Gastroesophageal sphincter (tissue), 4 donors: ENCODE measurements at regions not wholly inside any gene's neighbourhood (a gene's known extent, or its start where the extent isn't known, plus 50 kb on each side); places are given as distances from the start of the nearest gene placed in this dataset.
"Not testable (repeated sequence)": the region's sequence is repeated elsewhere in the genome, so short reads cannot be mapped to it uniquely, and the experiment has no call there.

Experiments used
- ATAC-seq: fragments of 150-250 bp; one replicate; pipeline ENCODE4 v1.9.1; 2016; ENCODE audit warnings: mild to moderate bottlenecking, moderate library complexity
- H3K27ac ChIP-seq, 4 donors: fragments of 200-600 bp; sonication (generic) in 3 of 4; 1 replicate in 3 of 4; 2 replicates in 1 of 4; pipeline ENCODE4 v1.5.1; 2016 to 2019
- H3K27me3 ChIP-seq: fragments of 200-600 bp; sonication (generic); one replicate; pipeline ENCODE4 v1.5.1; 2019
- H3K36me3 ChIP-seq, 2 donors: fragments of 200-600 bp; sonication (generic); one replicate each; pipeline ENCODE4 v1.5.1; 2019; ENCODE audit warnings: control low read depth in 1 of 2
- H3K4me1 ChIP-seq, 3 donors: fragments of 200-600 bp; sonication (generic); 1 replicate in 2 of 3; 2 replicates in 1 of 3; pipeline ENCODE4 v1.5.1; 2016 to 2019; ENCODE audit warnings: control low read depth in 2 of 3
- H3K4me3 ChIP-seq, 2 donors: fragments of 200-600 bp; sonication (generic); one replicate each; pipeline ENCODE4 v1.5.1; 2019; ENCODE audit warnings: mild to moderate bottlenecking in 1 of 2, moderate library complexity in 1 of 2
- H3K9me3 ChIP-seq, 3 donors: fragments of 200-600 bp; sonication (generic); one replicate each; pipeline ENCODE4 v1.5.1; 2017 to 2019; ENCODE audit warnings: control low read depth in 2 of 3
- WGBS, 2 donors: methylation state at CpG; one replicate each; pipeline ENCODE4 v1.1.5; 2018; ENCODE audit warnings: low coverage in 1 of 2; 5-methylcytosine and 5-hydroxymethylcytosine counted together

DNA sequence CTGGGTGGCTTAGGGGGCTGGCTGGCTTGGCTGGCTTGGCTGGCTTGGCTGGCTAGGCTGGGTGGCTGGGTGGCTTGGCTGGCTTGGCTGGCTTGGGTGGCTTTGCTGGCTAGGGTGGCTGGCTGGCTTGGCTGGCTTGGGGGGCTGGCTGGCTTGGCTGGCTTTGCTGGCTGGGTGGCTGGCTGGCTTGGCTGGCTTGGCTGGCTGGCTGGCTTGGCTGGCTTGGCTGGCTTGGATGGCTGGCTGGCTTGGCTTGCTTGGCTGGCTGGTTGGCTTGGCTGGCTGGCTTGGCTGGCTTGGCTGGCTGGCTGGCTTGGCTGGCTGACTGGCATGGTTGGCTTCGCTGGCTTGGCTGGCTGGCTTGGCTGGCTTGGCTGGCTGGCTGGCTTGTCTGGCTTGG is 439.4 kb downstream of the GOLGA6L6 start:
- not testable (repeated sequence) for H3K27me3 ChIP-seq, H3K4me1 ChIP-seq, H3K4me3 ChIP-seq, H3K9me3 ChIP-seq, H3K27ac ChIP-seq, ATAC-seq, H3K36me3 ChIP-seq
- WGBS, 2 donors = no CpG with 5 or more reads among the region's 1 CpG

DNA sequence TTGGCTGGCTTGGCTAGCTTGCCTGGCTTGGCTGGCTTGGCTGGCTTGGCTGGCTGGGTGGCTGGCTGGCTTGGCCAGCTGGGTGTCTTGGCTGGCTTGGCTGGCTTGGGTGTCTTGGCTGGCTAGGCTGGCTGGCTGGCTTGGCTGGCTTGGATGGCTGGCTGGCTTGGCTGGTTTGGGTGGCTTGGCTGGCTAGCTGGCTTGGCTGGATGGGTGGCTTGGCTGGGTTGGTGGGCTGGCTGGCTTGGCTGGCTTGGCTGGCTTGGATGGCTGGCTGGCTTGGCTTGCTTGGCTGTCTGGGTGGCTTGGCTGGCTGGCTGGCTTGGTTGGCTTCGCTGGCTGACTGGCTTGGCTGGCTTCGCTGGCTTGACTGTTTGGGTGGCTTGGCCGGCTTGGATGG is 440.3 kb downstream of the GOLGA6L6 start:
- not testable (repeated sequence) for H3K27ac ChIP-seq, H3K9me3 ChIP-seq, H3K27me3 ChIP-seq, H3K36me3 ChIP-seq, ATAC-seq, H3K4me1 ChIP-seq, H3K4me3 ChIP-seq
- WGBS, 2 donors = no CpG with 5 or more reads among the region's 3 CpGs

DNA sequence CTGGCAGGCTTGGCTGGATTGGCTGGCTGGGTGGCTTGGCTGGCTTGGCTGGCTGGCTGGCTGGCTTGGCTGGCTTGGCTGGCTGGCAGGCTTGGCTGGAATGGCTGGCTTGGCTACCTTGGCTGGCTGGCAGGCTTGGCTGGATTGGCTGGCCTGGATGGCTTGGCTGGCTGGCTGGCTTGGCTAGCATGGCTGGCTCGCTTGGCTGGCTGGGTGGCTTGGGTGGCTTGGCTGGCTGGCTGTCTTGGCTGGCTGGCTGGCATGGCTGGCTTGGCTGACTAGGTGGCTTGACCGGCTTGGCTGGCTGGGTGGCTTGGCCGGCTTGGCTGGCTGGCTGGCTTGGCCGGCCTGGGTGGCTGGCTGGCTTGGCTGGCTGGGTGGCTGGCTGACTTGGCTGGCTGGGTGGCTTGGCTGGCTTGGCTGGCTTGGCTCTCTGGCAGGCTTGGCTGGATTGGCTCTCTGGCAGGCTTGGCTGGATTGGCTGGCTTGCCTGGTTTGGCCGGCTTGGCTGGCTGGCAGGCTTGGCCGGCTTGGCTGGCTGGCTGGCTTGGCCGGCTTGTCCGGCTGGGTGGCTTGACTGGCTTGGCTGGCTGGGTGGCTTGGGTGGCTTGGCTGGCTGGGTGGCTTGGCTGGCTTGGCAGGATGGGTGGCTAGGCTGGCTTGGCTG is 440.9 kb downstream of the GOLGA6L6 start:
- H3K36me3 ChIP-seq, H3K9me3 ChIP-seq, ATAC-seq, H3K4me3 ChIP-seq, H3K27ac ChIP-seq, H3K27me3 ChIP-seq, H3K4me1 ChIP-seq: not testable (repeated sequence)
- WGBS, 2 donors = no CpG with 5 or more reads among the region's 8 CpGs

DNA sequence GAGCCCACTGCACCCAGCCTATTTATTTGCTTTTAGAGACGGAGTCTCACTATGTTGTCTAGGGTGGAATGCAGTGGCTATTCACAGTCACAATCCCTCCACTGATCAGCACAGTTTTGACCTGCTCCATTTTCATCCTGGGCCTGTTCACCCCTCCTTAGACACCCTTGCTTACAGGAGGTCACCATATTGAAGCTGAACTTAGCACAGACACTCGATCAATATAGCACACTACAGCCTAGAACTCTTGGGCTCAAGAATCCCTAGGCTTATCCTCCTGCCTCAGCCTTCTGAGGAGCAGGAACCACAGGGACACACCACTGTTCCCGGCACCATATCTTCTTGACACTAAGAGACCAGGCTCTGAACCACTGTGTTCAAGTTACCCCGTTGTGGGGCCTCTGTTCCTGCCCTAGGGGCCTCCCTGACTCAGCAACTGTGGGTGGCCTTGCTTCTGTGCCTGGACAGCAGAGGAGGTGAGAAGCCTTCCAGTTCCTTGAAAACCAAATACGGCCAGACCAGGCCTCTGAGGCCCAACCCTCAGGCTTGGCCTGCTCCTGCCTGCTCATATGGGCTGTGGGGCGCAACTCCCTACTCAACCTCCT is 445.8 kb downstream of the GOLGA6L6 start:
- WGBS, 2 donors = no CpG with 5 or more reads among the region's 6 CpGs
- not testable (repeated sequence) for H3K4me1 ChIP-seq, ATAC-seq

DNA sequence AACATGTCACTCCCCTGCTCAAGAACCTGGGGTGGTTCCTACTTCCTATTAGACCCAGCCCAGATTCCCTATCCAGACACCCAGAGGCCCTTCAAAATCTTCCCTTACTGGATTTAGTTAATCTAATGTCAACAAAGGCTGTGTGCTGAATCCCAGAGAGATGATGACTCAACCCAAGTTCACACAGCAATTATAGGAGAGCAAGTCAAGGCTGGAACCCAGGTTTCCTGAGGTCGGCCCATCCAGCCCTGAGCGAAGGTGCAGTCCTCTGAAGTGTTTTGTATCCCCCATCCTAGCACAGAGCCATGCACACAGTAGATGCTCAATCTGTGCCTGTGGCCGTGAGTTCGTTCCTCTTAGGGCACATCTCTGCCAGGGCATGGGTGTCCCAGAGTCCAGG is 452.1 kb downstream of the GOLGA6L6 start:
- H3K27me3 ChIP-seq, H3K9me3 ChIP-seq, H3K27ac ChIP-seq, H3K4me3 ChIP-seq, H3K36me3 ChIP-seq, ATAC-seq, H3K4me1 ChIP-seq: not testable (repeated sequence)
- WGBS, 2 donors = 100% methylated on average over 2 of the region's 4 CpGs; no CpG with 5 or more reads in 1 of the 2 donors

More for the DNA sequence above, 445.8 kb downstream of the GOLGA6L6 start:
- H3K4me3 ChIP-seq, H3K27ac ChIP-seq, H3K36me3 ChIP-seq, H3K9me3 ChIP-seq, H3K27me3 ChIP-seq: not testable (repeated sequence)

DNA sequence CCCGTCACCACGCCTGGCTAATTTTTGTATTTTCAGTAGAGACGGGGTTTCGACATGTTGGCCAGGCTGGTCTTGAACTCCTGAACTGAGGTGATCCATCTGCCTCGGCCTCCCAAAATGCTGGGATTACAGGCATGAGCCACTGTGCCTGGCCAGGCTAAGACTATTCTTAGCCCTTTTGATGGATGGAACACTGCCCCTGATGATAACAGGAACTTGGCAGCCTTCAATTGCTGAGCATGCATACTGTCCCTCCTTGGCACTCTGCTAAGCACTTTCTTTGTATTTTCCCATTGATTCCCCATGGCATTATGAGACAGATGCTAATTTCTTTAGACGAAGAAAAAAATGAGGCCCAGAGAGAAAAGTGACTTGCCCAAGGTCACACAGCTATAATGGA is 457.6 kb downstream of the GOLGA6L6 start:
- ATAC-seq = not testable (repeated sequence)

DNA sequence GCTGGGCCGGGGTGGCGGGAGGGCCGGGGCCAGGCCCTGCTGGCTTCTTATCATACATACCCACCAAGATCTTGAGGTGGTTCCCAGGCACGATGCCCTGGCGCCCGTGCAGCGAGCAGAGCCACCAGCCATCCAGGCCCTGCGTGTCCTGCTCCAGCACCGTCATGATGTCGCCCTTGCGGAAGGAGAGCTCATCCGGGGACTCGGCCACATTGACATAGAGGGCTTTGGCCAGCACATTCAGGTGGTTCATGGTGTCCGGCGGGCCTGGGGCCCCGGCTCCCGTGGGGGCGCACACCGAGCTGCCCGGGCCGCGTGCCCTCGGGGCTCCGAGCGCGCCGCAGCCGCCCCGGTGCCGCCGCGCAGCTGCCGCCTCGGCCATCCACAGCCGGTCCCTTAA is 467.5 kb downstream of the GOLGA6L6 start:
- H3K4me1 ChIP-seq, H3K9me3 ChIP-seq, H3K4me3 ChIP-seq, H3K36me3 ChIP-seq, H3K27ac ChIP-seq, H3K27me3 ChIP-seq, ATAC-seq: not testable (repeated sequence)
- no CpG with 5 or more reads among the region's 35 CpGs for WGBS, 2 donors

More for the DNA sequence above, 457.6 kb downstream of the GOLGA6L6 start:
- H3K36me3 ChIP-seq, H3K27ac ChIP-seq, H3K9me3 ChIP-seq, H3K4me3 ChIP-seq, H3K27me3 ChIP-seq, H3K4me1 ChIP-seq: not testable (repeated sequence)
- WGBS, 2 donors = no CpG with 5 or more reads among the region's 6 CpGs

DNA sequence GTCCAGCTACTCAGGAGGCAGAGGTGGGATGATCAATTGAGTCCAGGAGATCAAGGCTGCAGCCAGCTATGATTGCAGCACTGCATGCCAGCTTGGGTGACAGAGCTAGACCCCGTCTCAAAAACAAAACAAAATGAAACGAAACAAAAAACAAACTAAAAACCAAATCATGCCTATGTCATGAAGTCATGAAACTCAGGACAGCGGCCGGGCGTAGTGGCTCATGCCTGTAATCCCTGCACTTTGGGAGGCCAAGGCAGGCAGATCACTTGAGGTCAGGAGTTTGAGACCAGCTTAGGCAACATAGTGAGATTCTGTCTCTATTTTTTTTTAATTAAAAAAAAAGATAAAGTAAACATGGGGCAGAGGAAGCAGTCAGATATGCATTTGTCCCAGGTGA is 472.6 kb downstream of the GOLGA6L6 start:
- not testable (repeated sequence) for H3K4me3 ChIP-seq, H3K9me3 ChIP-seq, H3K4me1 ChIP-seq, H3K27ac ChIP-seq, H3K27me3 ChIP-seq, H3K36me3 ChIP-seq, ATAC-seq
- WGBS, 2 donors = 92% methylated on average over 2 of the region's 5 CpGs; no CpG with 5 or more reads in 1 of the 2 donors

DNA sequence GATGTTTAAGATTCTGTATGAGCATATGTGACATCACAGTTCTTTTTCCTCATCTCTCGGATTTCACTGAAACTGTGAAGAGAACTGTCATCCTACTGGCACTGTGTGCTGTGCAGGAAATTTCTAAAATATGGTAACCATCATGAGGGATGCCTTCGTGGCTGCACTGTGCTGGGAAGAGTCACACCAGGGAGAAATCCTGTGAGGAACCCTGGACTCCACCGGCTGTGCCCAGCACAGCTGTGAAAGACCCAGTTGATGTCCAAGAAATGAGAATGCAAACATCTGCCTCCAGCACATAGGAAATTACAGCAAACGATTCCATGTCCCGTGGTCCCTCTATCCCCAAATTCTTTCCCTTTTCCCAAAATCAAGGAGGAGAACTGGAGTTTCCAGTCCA is 475.4 kb downstream of the GOLGA6L6 start:
- H3K9me3 ChIP-seq, H3K4me3 ChIP-seq, H3K27ac ChIP-seq, H3K4me1 ChIP-seq, ATAC-seq, H3K27me3 ChIP-seq, H3K36me3 ChIP-seq: not testable (repeated sequence)
- 33% methylated on average over 1 of the region's 5 CpGs; no CpG with 5 or more reads in 1 of the 2 donors for WGBS, 2 donors

DNA sequence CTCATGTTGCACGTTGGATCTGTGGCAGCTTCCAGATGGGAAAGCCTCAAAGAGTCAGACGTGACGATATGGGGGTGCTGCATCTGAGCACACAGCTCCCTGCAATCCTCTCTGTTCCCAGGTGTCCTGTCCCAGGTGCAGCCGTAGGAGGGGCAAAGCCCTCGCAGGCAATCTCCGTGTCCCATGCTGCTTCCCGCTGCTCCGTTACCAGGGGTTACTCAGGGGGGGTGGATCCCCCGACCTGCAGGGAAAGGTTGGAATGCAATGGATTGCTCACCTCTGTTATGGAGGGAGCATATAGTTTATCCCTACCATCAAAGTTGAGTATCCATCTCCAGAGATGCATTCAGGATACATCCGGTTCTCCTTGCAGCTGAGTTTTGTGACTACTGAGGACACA is 476.1 kb downstream of the GOLGA6L6 start:
- WGBS, 2 donors = 60 to 67% methylated on average over 1 of the region's 10 CpGs
- not testable (repeated sequence) for H3K36me3 ChIP-seq, H3K9me3 ChIP-seq, H3K4me1 ChIP-seq, H3K27ac ChIP-seq, H3K27me3 ChIP-seq, H3K4me3 ChIP-seq, ATAC-seq

DNA sequence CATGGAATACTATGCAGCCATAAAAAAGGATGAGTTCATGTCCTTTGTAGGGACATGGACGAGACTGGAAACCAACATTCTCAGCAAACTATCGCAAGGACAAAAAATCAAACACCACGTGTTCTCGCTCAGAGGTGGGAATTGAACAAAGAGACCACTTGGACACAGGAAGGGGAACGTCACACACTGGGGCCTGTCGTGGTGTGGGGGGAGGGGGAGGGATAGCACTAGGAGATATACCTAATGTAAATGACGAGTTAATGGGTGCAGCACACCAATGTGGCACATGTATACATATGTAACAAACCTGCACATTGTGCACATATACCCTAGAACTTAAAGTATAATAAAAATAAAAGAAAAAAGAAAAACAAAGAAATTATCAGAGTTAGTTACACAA is 478.4 kb downstream of the GOLGA6L6 start:
- not testable (repeated sequence) for H3K27me3 ChIP-seq, H3K4me3 ChIP-seq, ATAC-seq, H3K27ac ChIP-seq, H3K9me3 ChIP-seq, H3K4me1 ChIP-seq, H3K36me3 ChIP-seq
- 20 to 70% methylated on average over 1 to 7 of the region's 7 CpGs for WGBS, 2 donors

DNA sequence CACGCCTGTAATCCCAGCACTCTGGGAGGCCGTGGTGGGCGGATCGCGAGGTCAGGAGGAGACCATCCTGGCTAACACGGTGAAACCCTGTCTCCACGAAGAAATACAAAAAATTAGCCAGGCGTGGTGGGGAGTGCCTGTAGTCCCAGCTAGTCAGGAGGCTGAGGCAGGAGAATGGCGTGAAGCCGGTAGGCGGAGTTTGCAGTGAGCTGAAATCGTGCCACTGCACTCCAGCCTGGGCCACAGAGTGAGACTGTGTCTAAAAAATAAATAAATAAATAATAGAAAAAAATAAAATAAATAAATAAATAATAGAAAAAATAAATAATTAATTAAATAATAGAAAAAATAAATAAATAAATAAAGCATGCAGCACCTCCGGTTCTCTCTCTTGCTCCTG is 480.8 kb downstream of the GOLGA6L6 start:
- not testable (repeated sequence) for ATAC-seq, H3K9me3 ChIP-seq, H3K4me1 ChIP-seq, H3K36me3 ChIP-seq, H3K27ac ChIP-seq, H3K4me3 ChIP-seq, H3K27me3 ChIP-seq
- WGBS, 2 donors = 73% methylated on average over 5 of the region's 13 CpGs; no CpG with 5 or more reads in 1 of the 2 donors

DNA sequence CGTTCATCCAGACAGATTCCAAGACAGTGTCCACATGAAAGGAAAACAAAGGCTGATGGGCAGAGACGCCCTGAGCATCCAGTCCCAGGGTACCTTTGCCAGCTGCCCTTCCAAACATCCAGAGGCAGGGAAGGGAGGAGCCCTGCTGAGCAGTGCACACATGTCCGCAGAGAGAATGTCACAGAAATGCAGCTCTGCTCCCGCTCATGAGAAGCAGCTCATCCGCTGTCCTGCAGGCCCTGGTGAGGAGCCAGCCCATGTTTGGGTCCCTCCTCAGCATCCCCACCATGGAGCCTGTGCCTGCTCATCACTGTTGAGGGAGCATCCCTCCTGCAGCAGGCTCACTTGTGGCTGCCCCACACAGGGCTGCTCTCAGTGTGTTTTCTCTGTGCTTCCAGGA is 484.7 kb downstream of the GOLGA6L6 start:
- not testable (repeated sequence) for H3K4me1 ChIP-seq, H3K4me3 ChIP-seq, ATAC-seq, H3K9me3 ChIP-seq, H3K36me3 ChIP-seq, H3K27me3 ChIP-seq, H3K27ac ChIP-seq
- 92% methylated on average over 2 of the region's 5 CpGs; no CpG with 5 or more reads in 1 of the 2 donors for WGBS, 2 donors

DNA sequence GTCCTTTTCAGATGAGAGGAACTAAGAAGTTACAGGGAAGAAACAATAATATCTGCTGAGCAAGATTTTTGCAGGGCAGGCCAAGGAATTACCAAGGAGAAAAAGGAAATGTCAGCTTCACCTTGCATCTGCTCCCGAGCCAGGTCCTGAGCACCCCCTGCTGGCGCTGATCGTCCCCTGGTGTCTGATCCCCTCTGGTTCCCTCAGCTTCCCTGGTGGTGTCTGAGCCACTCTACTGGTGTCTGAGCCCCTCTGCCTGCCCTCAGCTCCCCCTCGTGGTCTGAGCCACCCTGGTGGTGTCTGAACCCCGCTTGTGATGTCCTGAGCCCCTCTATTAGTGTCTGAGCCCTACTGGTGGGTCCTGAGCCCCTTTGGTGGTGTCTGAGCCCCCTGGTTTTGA is 485.7 kb downstream of the GOLGA6L6 start:
- H3K4me1 ChIP-seq, H3K36me3 ChIP-seq, H3K27me3 ChIP-seq, H3K27ac ChIP-seq, ATAC-seq, H3K9me3 ChIP-seq, H3K4me3 ChIP-seq: not testable (repeated sequence)
- 0 to 90% methylated on average over 1 to 2 of the region's 5 CpGs for WGBS, 2 donors
